Coronary artery (tissue), 2 donors: ENCODE measurements at regions not wholly inside any gene's neighbourhood (a gene's known extent, or its start where the extent isn't known, plus 50 kb on each side); places are given as distances from the start of the nearest gene placed in this dataset.

Source experiments
- DNase-seq: peaks from one replicate; pipeline ENCODE4 v3.0.0-alpha.2; 2017; ENCODE audit warnings: low spot score
- H3K27ac ChIP-seq, 2 donors: fragments of 200-600 bp; sonication (generic); one replicate each; pipeline ENCODE4 v1.5.1; 2016 to 2019
- H3K4me3 ChIP-seq: fragments of 200-600 bp; sonication (generic); 2 replicates; pipeline ENCODE4 v1.5.1; 2016; ENCODE audit warnings: mild to moderate bottlenecking, moderate library complexity
- TF ChIP-seq, protein P1 (sequence below): fragments of 200-600 bp; sonication (generic); IDR thresholded peaks from one replicate; pipeline ENCODE4 v1.5.1; 2019; ENCODE audit warnings: antibody characterized with exemption

GRCh38 chr10:84991301-84991700, 662.9 kb downstream of the CCSER2 start:
- Histone ChIP-seq H3K4me3 (no peak overlapping the region), H3K27ac (no peak overlapping the region)
- no peak for DNase-seq
- TF ChIP-seq, protein P1, sequence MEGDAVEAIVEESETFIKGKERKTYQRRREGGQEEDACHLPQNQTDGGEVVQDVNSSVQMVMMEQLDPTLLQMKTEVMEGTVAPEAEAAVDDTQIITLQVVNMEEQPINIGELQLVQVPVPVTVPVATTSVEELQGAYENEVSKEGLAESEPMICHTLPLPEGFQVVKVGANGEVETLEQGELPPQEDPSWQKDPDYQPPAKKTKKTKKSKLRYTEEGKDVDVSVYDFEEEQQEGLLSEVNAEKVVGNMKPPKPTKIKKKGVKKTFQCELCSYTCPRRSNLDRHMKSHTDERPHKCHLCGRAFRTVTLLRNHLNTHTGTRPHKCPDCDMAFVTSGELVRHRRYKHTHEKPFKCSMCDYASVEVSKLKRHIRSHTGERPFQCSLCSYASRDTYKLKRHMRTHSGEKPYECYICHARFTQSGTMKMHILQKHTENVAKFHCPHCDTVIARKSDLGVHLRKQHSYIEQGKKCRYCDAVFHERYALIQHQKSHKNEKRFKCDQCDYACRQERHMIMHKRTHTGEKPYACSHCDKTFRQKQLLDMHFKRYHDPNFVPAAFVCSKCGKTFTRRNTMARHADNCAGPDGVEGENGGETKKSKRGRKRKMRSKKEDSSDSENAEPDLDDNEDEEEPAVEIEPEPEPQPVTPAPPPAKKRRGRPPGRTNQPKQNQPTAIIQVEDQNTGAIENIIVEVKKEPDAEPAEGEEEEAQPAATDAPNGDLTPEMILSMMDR, result no peak

DNA sequence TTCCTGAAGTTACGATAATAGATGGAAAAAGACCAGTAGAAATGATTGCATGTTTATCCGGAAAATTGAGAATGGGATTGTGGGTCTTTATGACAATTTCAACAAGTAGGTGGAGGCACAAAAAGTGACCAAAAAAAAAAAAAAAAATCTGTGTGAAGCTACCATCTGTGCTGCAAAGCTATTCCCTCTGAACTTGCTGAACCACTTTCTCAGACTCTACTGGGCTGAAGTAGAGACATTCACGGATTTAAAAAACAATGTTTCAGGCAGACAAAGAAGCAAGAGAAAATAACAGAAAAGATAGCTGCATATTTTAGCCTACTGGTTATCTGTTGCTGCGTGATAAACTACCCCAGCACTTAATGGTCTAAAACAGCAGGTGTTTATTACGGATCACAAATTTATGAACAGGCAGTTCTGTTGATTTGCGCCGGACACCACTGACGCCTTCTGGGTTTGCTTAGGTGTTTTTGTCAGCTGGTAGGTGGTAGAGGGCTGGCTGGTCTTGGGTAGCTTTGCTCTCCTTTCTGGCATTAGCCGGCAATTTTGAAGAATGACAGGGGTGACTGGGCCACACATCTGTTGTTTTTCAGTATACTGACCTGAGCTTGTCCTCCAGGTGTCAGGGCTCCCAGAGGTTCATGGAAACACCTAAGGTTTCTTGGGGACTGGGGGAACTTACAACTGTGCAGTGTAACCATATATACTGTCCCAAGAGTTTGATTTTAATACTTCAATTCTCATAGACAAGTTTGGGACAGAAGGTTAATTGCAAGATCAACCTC, 665.1 kb downstream of the CCSER2 start:
- Histone ChIP-seq H3K27ac (no peak overlapping the region), H3K4me3 (no peak overlapping the region)
- TF ChIP-seq, protein P1, result no peak
- no peak for DNase-seq

DNA sequence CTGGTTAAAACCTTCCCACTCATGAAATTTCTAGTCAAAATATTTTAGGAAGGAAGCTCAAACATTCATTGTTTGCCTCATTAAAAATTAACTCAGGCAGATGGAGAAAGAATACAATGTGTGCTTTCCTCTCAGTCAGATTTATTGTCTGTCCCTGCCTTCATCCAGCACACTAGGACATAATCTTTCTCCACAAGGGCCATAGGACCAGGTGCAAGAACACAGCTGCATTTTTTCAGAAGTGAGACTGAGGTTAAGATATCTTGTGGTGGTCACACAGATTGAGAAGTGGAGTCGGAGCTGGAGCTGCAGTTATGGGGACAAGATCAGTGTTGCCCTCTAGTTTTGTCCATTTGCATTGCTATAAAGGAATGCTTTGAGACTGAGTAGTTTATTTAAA, 666.3 kb downstream of the CCSER2 start:
- TF ChIP-seq, protein P1, result no peak
- Histone ChIP-seq H3K27ac (no peak overlapping the region), H3K4me3 (no peak overlapping the region)
- no peak for DNase-seq

DNA sequence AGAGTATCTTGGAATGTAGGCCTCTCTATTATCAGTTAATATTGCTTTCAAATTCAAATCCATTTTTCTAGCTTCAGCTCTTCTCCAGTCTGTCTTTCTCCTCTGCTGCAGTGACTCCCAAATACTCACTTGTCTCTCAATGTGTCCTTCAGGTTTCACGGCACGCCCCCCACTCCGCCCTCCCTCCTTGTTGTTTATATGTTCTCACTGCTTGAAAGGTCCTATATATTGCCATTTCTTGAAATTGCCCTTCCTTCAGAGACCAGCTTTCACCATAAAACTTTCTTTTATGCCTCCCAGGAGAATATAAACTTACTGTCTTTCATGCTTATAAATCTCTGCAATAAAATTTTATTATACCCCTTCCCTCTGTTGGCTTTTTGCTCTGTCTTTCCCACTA, 668.2 kb downstream of the CCSER2 start:
- DNase-seq, result no peak
- Histone ChIP-seq H3K27ac (no peak overlapping the region), H3K4me3 (no peak overlapping the region)
- TF ChIP-seq, protein P1, result no peak

DNA sequence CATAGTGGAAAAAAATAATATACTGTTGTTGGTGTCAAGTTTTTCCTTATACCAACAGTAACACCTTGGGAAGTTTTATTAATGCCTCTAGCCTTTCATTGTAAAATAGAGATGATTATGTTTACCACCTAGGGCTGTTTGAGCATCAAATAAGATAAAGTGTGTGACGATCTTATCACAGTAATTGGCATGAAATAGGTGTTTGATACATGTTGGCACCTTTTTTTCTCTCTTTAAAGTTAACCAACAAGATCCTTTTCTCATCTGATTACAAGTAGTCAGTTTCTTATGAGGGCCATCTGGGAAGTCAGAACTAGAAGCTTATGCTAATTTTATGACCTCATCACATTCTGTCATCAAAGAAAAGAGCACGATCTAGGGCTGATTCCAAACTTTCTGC, 669.5 kb downstream of the CCSER2 start:
- Histone ChIP-seq H3K4me3 (no peak overlapping the region), H3K27ac (no peak overlapping the region)
- TF ChIP-seq, protein P1, result no peak
- DNase-seq, result no peak

DNA sequence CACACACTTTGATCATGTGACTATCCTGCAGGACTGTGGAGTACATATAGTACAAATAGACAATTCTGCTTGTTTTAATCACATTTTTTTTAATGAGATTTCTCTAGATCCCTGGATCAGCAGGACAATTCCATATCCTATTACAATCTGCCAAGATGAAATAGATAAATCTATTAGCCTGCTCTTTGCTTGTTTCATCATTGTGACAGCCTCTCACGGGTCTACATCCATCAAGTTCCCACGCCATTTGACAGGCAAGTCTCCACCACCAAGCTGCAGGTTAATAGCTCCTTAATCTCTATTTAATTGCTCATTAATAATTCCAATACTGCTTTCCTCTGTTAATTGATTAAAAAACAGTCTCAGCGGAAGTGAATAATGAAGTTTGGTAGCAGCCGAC, 671.5 kb downstream of the CCSER2 start:
- no peak for DNase-seq

GRCh38 chr10:85003083-85003482, 674.7 kb downstream of the CCSER2 start:
- Histone ChIP-seq H3K27ac (no peak overlapping the region), H3K4me3 (no peak overlapping the region)
- TF ChIP-seq, protein P1, result no peak
- no peak for DNase-seq

More for the DNA sequence above, 671.5 kb downstream of the CCSER2 start:
- H3K27ac ChIP-seq, result no peak overlapping the region
- no peak overlapping the region for H3K4me3 ChIP-seq
- TF ChIP-seq, protein P1, result no peak
